GM04503 (cell line): ENCODE measurements at regions not wholly inside any gene's neighbourhood (a gene's known extent, or its start where the extent isn't known, plus 50 kb on each side); places are given as distances from the start of the nearest gene placed in this dataset.

Experiments
- DNase-seq: peaks from one replicate; pipeline ENCODE4 v3.0.0-alpha.2; 2012; ENCODE audit warnings: low read depth

DNA sequence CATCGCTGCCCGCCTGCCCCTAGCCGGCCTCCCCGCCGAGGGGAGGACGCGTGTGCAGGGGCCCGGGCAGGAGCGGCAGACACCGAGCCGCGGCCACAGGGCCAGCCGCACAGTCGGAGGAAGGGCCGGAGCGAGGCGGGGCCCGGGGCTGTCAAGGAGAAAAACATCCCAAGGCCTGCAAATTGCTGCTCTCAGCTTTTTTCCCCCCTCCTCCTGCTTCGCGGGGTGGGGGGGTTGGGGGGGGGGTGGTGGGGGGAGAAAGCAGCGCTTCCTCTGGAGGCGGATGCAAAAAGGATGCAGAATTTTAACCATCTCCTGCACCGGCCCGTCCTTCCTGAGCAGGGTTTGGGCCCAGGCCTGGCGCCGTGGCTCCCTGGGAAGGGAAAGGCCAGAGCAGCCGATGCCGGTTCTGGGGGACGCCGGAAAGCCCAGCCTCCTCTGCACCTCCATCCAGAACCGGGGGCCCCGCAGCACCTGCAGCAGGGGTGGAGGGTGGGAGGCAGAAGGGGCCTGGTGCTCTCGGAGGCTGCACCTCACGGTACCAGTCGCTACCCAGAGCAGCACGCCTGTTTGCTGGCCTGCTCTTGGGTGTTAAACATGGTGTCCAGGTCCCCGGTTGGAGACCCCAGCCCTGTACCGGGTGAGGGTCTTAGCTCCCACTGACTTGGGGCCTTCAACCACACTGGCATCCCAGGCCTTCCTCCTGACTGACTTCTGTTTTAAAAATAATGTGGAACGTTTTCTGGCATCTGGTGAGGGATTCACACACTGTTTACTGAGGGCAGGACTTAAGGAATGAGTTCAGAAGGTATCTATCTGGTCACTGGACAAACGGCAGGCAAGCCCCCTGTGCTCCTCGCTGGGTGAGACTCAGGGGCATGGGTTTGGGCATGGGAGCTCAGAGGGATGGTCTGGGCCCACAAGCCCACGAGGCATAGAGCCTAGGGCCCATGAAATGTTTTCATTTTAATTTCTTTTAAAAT is 77.4 kb upstream of the WNT7B start:
- no peak for DNase-seq

GRCh38 chr22:46055181-46055875 is 78.4 kb upstream of the WNT7B start:
- DNase-seq, result no peak

GRCh38 chr22:46055911-46056545 is 79.1 kb upstream of the WNT7B start:
- no peak for DNase-seq

DNA sequence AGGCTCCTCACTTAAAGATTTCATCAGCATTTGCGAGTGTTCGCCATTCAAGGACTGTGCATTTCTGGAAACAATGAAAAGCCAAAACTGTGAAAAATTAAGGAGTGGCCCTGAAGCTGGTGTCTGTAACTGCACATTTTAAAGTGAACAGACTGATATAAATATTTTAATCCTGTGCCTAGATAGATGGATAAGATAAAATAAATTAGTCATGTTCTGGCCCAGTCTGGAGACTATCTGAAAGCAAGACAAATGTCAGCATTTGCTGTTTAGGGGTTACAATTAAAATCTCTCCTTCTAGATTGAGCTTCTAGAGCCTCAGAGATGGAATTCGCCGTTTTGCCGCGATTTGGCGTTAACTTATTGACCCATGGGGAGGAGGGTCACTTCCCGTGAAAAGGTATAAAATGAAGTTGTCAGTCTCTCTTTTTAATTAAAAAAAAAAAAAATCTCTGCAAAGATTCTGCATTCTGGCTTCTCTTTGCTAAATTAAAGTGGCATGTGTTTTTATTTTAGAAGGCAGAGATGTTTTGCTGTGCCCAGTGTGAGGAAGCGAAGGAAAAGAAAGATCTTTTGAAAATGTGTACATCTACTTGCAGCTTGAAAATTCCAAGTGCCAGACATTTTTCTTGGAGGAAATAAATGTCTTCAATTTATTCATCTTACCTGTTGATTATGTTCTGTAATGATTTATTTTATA is 79.7 kb upstream of the WNT7B start:
- no peak for DNase-seq

GRCh38 chr22:46057246-46058090 is 80.5 kb upstream of the WNT7B start:
- no peak for DNase-seq

GRCh38 chr22:46058091-46058420 is 81.1 kb upstream of the WNT7B start:
- DNase-seq, result no peak

DNA sequence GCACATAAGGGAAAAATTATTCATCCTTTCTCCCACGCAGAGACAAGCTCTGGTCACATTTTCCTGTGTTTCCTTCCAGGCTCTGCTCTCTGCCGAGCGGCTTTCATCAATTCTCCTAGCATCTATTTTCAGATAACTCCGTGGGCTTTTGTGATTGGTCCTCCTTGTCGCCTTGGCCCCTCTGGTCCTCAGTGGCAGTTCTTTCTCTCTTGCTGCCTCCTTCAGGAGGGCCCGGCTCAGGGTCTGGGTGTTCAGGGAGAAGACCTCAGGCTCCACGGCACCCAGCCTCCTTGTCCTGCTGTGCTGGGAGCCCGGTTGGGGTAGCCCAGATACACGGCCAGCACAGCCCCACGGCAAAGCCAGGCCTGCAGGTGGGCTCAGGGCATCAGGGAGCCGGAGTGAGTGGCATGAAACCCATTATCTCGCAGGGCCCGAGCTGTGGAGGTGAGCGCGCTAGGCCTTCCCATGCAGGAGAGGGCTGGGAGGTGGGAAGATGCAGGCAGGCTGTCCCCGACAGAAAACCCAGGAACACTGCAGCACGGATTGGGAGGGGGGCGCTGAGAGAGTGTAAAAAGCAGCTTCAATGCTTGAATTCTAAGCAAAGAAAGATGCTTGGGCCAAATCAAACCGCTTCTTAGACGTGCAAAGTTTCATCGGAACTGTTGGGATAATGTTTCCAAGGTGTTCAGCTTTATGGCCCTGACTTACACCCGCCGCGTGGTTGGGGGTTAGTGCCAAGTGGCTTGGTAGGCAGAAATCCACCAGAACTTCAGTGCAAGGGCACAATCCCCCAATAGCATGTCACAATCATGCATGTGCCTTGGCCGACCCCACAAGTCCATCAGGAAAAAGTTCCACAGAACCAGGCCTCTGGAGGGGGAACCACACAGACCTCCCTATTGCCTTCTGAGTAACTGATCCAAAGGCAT is 81.9 kb upstream of the WNT7B start:
- DNase-seq, result no peak

DNA sequence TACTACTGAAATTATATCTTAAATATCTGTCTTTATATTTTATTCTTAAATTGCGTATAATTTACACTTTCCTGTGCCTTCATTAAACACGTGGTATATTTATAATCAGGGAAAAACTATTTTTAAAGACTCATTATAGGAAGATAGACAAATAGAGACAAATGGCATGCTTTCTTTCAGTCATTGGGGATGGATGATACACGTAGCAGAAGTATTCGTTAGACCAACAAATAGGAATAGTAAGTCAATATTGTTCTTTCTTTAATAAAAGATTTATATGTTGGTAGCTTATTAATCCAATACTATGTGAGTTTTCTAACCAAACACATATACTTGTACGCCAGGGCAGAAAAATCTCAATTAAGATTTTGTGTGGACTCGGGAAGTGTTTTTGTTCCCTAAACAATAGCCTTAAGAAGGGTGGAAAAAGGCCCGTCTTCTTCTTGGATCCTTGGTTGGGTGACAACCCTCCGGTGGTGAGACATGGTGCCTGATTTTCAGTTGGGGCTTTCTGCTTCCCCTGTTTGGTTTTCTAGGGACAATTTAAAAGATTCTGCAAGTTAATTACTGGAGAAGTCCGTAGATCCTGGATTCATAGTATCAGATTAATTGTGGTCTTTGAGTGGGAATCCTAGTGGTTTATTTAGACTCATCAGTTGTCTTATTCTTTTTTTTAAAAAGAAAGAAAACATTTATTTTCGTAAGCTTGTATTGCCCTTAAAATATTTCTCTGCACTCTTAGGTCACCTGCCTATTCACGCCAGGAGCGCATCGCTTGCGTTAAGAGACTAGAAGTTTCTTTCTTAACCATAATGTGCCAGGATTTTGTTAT is 83.5 kb upstream of the WNT7B start:
- peak; percentile 34 for DNase-seq

- DNase-seq, result no peak
Measured at GRCh38 chr22:46061124-46061500, 84.2 kb upstream of the WNT7B start.

DNA sequence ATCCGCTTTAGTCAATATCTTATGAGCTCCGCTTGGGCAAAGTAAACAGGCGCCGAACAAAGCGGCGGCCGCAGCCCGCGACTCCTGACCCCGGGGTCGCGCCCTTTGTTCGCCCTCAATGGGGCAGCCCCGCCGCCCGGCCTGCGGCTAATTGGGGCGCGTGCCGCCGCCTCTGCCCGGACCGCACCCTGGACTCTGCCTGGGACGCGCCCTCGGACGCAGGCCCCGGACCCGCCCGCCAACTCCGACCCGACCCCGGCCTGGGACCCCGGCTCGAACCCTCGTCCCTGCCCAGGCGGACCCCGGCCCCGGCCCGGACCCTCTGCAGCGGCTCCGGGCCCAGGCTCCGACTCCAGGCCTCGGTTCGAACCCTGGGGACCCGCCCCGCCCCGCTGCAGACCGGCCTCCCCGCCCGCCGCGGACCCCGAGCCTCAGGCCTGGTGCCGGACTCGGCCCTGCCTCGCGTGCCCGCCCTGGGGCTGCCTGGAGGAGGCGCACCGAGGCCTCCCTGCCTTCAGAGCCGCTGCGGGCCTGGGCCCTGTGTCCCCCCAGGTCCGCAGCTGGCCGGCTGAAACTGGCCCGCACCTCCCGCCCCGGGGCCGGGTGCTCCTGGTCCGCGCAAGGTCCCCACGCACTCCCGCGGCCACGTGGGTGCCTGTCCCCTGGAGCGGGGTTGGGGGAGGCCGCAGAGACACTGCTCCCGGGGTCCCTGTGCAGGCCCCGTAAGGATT is 84.7 kb upstream of the WNT7B start:
- no peak for DNase-seq

- DNase-seq, result peak; percentile 27
Measured at GRCh38 chr22:46062232-46062615, 85.3 kb upstream of the WNT7B start.

DNA sequence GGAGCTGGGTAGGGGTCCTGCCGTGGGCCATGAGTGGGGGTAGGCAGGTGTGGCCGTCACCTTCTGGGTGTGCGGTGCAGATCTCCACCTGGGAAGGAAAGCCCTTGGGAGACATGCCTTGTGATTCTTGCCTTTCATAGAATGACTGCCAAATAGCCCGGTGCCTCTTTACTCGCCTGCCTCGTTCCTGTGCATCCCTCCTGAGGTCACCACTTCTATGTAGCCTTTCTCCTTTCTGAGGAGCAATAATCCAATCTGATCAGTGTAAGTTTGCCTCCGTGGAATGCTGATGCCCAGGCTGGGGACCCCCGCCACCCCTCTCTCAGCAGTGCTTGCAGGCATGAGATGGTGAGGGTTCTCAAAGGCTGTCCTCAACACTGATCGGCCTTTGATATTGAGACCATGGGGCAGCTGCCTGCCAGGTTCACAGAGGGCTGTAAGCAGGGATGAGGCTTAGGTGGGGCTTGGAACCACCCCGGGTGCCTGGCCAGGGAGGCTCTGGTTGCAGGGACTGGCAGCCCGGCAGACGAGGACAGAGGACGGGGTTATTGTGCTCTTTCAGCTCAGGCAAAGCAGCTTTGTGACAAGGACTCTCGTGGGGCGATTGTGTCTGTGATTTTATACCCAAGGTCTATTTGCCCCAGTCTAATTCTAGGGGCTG is 86.1 kb upstream of the WNT7B start:
- peak; percentile 3 for DNase-seq

DNA sequence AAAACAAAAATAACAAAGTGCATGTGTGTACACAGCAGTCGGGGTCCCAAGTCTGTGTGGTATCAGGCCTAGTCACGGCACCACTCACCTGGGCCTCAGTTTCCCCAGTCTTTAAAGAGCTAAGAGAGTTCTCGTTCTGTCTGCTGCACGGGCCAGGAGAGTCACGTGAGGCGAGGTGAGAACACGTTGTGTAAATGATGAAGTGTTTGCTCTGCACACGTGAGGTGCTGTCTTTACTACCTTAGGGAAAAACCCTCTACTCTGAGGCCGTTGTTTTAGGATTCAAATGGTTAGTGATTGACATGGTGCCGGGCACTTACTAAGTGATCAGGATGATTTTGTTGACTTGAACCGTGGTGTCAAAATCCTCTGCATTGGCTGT is 86.5 kb upstream of the PPARA start:
- DNase-seq, result peak; percentile 14

- DNase-seq, result peak; percentile 25
Measured at GRCh38 chr22:46064228-46064965, 85.9 kb upstream of the PPARA start.

- no peak for DNase-seq
Measured at GRCh38 chr22:46064966-46065666, 85.2 kb upstream of the PPARA start.

- DNase-seq, result no peak
Measured at GRCh38 chr22:46065691-46066454, 84.5 kb upstream of the PPARA start.
